DMS 273 treated with DMSO at 0.1 percent for 48 hours (cell line): ENCODE measurements at regions not wholly inside any gene's neighbourhood (a gene's known extent, or its start where the extent isn't known, plus 50 kb on each side); places are given as distances from the start of the nearest gene placed in this dataset.

Experiments used
- DNase-seq: peaks from one replicate; lab custom pipeline; 2025; lab: John Stamatoyannopoulos, UW

DNA sequence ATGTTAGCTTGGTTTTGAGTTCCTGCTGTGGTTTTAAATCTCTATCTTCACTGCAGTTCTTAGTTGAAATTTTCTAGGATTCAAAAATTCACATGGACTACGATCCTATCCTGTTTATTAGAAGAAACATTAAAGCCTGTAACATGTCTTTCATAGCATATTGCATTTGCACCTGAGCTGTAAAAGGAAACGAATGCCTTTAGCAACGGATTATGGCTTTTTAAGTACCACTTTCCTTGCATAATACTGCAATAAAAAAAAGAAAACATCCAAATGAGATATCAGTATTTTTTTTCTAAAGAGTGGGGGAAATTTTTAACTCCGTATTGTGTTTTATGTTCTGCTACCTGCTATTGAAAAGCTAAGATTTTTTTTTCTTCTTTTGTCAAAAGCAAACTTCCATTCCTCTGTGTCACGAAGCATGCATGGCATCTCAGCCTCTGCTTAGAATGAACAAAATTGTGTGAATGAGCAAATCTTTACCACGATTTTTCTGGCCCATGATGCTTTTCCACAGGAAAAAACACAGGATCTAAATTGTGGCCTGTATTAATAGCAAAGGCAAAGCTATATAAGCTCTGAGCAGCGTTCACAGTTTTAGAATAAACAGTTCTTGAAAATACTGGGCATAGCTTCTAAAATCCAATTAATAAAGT lies 110.0 kb upstream of the CDIN1 start:
- DNase-seq: no peak

- DNase-seq: no peak
These were observed 106.8 kb upstream of the CDIN1 start for GRCh38 chr15:36472672-36473071.

GRCh38 chr15:36478561-36478960 lies 100.9 kb upstream of the CDIN1 start:
- no peak for DNase-seq

GRCh38 chr15:36479200-36479896 lies 100.1 kb upstream of the CDIN1 start:
- no peak for DNase-seq

DNA sequence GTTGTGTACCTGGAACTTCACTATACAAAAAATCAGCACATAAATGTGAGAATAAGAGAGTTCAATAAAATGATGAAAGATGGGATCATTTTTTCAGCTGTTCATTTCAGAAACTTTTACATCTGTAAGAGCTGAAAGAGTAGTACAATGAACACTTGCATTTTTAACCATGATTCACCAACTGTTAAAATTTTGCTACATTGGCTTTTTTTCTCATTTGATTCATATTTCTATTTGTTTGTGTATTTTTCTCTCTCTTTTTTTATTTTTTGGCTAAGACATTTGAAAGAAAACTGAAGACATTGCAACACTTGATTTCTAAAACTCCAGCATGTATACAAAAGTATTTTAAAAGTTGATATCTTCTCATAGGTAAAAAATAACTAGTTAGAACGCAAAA lies 98.3 kb upstream of the CDIN1 start:
- DNase-seq: no peak

DNA sequence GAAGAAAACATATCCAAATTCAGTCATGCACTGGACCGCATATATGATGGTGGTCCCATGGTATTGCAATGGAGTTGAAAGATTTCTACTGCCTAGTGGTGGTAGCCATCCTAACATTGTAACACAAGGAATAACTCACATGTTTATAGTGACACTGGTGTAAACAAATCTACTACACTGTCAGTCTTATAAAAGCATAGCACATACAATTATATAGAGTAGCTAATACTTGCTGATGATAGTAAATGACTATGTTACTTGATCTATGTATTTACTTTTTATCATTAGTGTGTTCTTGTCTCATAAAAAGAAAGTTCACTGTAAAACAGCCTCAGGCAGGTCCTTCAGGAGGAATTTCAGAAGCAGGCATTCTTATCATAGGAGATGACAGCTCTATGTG lies 96.0 kb upstream of the CDIN1 start:
- DNase-seq: no peak

GRCh38 chr15:36484038-36484778 lies 95.2 kb upstream of the CDIN1 start:
- no peak for DNase-seq

- DNase-seq: no peak
These were observed 87.5 kb upstream of the CDIN1 start for GRCh38 chr15:36491912-36492311.

DNA sequence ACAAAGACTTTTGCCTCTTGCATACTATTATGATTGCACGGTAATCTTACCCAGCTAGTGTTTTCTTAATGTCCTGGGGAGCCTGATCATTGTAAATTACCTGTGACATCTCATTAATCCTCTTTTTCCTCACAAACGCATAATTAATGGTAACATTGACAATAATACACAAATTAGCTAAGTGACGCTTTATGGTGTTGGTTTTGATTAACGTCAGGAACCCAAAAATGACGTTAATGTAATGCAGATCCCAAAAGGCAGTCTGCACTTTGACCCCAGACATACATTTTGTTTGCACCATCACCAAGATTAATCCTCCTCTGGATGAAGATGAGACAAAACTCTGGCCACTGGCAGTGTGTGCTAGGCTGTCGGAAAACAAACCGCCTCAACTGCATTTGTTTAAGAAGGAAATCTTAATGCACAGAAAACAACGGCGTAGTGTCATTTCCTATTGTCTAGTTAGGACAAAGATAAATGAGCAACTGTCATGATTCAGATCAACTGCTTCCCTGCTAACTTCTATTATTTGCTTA lies 83.9 kb upstream of the CDIN1 start:
- no peak for DNase-seq

DNA sequence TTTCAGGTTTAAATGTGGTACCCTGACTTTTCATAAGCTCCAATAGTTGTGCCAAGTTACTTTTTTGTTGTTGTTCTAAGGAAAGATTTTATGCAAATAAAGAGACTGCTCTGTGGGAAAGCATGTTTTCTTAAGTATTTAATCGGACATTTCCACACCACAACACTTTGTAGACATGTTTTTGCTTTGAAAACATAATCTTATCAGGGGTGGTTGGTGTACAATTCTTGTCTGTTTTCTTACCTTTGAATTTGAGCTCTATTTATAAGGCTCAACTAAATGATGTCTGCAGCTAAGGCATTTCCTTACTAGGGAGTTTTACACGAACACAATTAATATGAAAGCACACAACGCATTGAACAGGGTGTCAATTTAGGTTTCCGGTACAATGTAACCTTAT lies 81.5 kb upstream of the CDIN1 start:
- DNase-seq: no peak

DNA sequence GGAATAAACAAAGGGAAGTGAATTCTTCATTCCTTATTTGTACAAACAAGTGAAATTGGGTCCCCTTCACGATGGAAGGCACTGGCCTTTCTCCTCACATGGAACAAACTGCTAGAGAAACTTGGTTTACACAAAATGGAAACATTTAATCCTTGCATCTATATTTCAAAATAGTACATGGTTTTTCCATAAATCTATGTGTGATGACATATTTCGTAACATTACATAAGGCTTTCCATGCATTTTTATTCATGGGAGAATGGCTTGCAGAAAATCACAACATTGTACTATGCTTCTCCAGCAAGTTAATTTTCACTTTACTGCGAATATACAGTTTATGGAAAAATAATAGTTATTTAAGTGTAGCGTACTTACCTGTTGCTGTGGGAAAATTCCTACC lies 81.0 kb upstream of the CDIN1 start:
- DNase-seq: no peak

DNA sequence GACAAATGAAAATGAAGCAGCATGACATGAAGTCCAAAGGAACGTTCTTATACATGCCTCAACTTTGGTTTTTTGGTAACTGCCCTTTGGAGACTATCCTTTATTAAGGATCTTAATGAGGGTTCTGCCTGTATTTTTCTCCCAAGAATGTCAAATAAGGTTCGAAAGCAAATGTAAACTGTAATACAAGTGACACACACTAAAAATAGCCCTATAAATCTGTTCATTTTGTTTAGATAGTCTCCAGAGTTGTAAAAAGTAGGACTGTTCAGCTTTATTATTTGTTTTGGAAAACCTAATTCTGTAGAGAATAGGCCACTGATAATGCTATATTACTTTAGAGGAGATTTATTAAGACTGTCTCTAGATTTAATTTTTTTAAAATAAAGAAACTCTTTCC lies 80.5 kb upstream of the CDIN1 start:
- no peak for DNase-seq

GRCh38 chr15:36499412-36500389 lies 79.7 kb upstream of the CDIN1 start:
- DNase-seq: no peak

DNA sequence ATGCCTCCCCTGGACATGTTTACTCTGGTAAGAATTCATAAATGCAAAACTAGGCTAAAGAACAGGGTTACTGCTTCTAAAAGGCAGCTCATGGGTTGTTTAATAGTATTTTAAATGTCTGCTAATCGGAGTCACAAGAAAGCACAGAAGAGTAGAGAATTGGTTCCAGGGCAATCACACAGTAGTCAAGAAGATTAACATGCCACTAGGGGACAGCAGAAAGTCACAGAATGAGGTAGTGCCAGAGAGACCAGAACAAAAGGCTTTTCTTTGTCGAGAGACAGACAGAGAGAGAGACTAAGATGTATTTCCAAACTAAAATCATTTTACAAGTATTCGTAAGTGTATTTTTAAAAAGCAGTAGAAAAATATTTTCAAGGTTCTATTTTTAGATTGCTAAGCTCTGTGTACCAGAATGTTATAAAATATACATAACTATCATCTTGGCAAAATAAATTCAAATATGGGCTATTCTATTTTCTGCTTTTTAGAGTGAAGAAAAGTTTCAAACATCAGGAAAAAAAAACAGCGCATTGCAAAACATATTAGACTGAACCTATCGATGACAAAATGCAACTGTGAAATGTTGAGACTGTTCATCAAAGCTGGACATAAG lies 78.3 kb upstream of the CDIN1 start:
- DNase-seq: peak; percentile 46

- no peak for DNase-seq
These were observed 76.9 kb upstream of the CDIN1 start for GRCh38 chr15:36502509-36502908.

GRCh38 chr15:36506733-36507356 lies 72.6 kb upstream of the CDIN1 start:
- DNase-seq: no peak

DNA sequence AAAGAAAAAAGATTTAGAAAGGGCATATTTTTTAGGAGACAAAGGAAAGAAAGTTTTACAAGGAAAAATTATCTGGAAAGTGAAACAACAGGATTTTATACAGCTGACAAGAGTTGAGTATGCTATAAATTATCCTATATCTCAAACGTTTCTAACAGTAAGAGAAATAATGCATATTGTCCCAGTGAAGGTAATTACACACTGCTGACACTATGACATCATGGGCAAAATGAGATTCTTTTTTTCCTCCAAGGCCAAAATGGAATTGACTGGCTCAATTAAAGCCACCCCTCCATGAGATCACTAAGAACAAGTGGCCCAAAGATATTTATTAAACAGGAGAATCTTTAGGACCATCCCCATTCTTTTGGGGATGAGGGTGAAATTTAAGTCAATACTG lies 72.0 kb upstream of the CDIN1 start:
- no peak for DNase-seq

GRCh38 chr15:36511594-36511993 lies 67.8 kb upstream of the CDIN1 start:
- DNase-seq: no peak

GRCh38 chr15:36517758-36518157 lies 61.7 kb upstream of the CDIN1 start:
- no peak for DNase-seq

DNA sequence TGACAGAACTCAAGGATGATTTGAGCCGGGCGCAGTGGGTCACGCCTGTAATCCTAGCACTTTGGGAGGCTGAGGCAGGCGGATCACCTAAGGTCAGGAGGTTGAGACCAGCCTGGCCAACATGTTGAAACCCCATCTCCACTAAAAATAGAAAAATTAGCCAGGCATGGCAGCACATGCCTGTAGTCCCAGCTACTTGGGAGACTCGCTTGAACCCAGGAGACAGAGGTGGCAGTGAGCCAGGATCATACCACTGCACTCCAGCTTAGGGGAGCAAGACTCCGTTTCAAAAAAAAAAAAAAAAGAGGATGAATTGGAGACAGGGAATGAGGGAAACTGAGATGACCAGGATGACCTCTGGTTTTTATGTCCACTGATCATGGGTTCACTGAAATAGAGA lies 60.4 kb upstream of the CDIN1 start:
- DNase-seq: no peak

- DNase-seq: no peak
These were observed 54.0 kb upstream of the CDIN1 start for GRCh38 chr15:36525430-36525829.
